GM10266 (cell line): ENCODE measurements at regions not wholly inside any gene's neighbourhood (a gene's known extent, or its start where the extent isn't known, plus 50 kb on each side); places are given as distances from the start of the nearest gene placed in this dataset.

Experiments
- DNase-seq: peaks from one replicate; pipeline ENCODE4 v3.0.0; 2012; ENCODE audit errors: extremely low spot score
- CTCF ChIP-seq: IDR thresholded peaks from 2 replicates; pipeline ENCODE4 v1.5.1; 2012; ENCODE audit warnings: mild to moderate bottlenecking, low read depth; ENCODE audit not compliant: control insufficient read depth, insufficient read depth; ENCODE audit errors: missing control alignments

- no peak for DNase-seq
- no peak for TF ChIP-seq CTCF
Measured at GRCh38 chr15:37740623-37741141, 193.8 kb upstream of the TMCO5A start.

GRCh38 chr15:37743826-37744225, 190.6 kb upstream of the TMCO5A start:
- DNase-seq: no peak
- no peak for TF ChIP-seq CTCF

GRCh38 chr15:37744521-37744920, 189.9 kb upstream of the TMCO5A start:
- DNase-seq: no peak
- no peak for TF ChIP-seq CTCF

- DNase-seq: no peak
Measured at GRCh38 chr15:37751401-37751800, 183.0 kb upstream of the TMCO5A start.

GRCh38 chr15:37756407-37756806, 178.0 kb upstream of the TMCO5A start:
- TF ChIP-seq CTCF: no peak
- no peak for DNase-seq

More at GRCh38 chr15:37751401-37751800, 183.0 kb upstream of the TMCO5A start:
- TF ChIP-seq CTCF: no peak

GRCh38 chr15:37758412-37758811, 176.0 kb upstream of the TMCO5A start:
- DNase-seq: no peak
- no peak for TF ChIP-seq CTCF

- peak; percentile 7 for DNase-seq
- TF ChIP-seq CTCF: peak; percentile 46
Measured at GRCh38 chr15:37764733-37765191, 169.7 kb upstream of the TMCO5A start.
